ENCODE measurements at regions not wholly inside any gene's neighbourhood (a gene's known extent, or its start where the extent isn't known, plus 50 kb on each side); places are given as distances from the start of the nearest gene placed in this dataset.

DNA sequence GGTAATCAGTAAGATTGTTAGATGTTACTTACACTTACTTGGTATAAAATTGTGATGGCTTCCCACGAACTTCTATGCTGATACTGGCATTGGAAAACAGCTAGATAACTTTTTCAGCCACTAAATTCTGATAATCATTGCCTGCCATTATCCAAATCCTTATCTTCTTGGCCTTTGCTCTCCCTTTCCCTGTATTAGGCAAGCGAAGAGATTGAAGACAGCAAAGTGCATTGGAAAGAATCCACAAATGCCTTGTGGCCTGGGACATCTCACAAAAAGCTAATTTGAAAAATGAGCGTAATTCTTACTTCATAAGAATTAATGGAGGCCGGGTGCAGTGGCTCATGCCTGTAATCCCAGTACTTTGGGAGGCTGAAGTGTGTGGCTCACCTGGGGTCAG, 79.5 kb upstream of the MARCKS start:
- Histone ChIP-seq H3K4me1 (ENCODE audit: insufficient read depth, low read length) (no peaks in the 10 kb centered on the region), H3K27ac (ENCODE audit: low read depth, low read length) (no peak overlapping the region), H3K9me3 (ENCODE audit: insufficient read depth, low read depth, low read length) (no peaks in the 10 kb centered on the region), H3K9ac (ENCODE audit: low read length) (no peak overlapping the region), H3K4me2 (ENCODE audit: low read length) (no peak overlapping the region), H3K4me3 (ENCODE audit: insufficient read depth, low read depth, low read length) (no peak overlapping the region), H3K27me3 (ENCODE audit: insufficient read depth, low read length) (no peaks in the 10 kb centered on the region), H4K20me1 (ENCODE audit: insufficient read depth, low read length) (no peaks in the 10 kb centered on the region), H2AFZ (ENCODE audit: low read depth, low read length) (peak overlapping the region; percentile 48), H3K79me2 (ENCODE audit: insufficient read depth, low read length) (no peaks in the 10 kb centered on the region), H3K36me3 (ENCODE audit: insufficient read depth, low read length) (no peaks in the 10 kb centered on the region)
- Mint-ChIP-seq H3K27ac (ENCODE audit: unreplicated experiment) (no peak overlapping the region), H3K36me3 (ENCODE audit: low read depth, unreplicated experiment) (no peaks in the 10 kb centered on the region), H3K4me3 (ENCODE audit: unreplicated experiment) (no peak overlapping the region), H3K4me1 (ENCODE audit: low read depth, unreplicated experiment) (peaks cover 8% of the 10 kb centered on the region), H3K9me3 (ENCODE audit: unreplicated experiment) (no peaks in the 10 kb centered on the region), H3K27me3 (ENCODE audit: low read depth, unreplicated experiment) (no peaks in the 10 kb centered on the region)
- no peak for DNase-seq (ENCODE audit: low read depth)
- TF ChIP-seq CTCF (IDR thresholded peaks at IDR 0.05; ENCODE audit: insufficient read depth, low read depth, low read length) (no peak), EZH2 (IDR thresholded peaks at IDR 0.05; ENCODE audit: insufficient read depth, low read length) (no peak)
- no peak for FAIRE-seq

DNA sequence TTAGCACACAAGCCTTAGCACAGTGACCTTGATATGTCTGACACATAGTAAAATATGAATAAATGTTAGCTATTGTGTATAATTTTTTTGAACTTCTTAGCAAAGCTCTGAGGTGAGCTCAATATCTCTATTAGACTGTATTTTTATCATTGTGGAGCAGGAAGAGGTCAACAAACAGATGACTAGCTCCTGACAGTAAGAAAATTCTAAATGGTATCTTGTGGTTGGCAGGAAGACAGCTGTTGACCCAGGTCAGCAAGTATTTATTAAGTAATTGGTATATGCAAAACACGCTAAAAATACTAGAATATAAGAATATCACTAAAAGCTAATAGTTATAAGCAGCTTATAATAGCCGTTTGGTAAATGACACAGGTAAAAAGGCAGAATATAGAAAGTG, 77.5 kb upstream of the MARCKS start:
- H3K36me3 ChIP-seq (ENCODE audit: insufficient read depth, low read length): no peaks in the 10 kb centered on the region
- Mint-ChIP-seq H3K27me3 (ENCODE audit: low read depth, unreplicated experiment) (no peaks in the 10 kb centered on the region), H3K9me3 (ENCODE audit: unreplicated experiment) (no peaks in the 10 kb centered on the region), H3K27ac (ENCODE audit: unreplicated experiment) (no peak overlapping the region), H3K4me3 (ENCODE audit: unreplicated experiment) (no peak overlapping the region), H3K36me3 (ENCODE audit: low read depth, unreplicated experiment) (no peaks in the 10 kb centered on the region), H3K4me1 (ENCODE audit: low read depth, unreplicated experiment) (peaks cover 5% of the 10 kb centered on the region)
- no peaks in the 10 kb centered on the region for H4K20me1 ChIP-seq (ENCODE audit: insufficient read depth, low read length)
- H3K79me2 ChIP-seq (ENCODE audit: insufficient read depth, low read length): no peaks in the 10 kb centered on the region
- FAIRE-seq (no peak), DNase-seq (ENCODE audit: low read depth) (no peak)
- no peaks in the 10 kb centered on the region for H3K9me3 ChIP-seq (ENCODE audit: insufficient read depth, low read depth, low read length)
- H3K4me3 ChIP-seq (ENCODE audit: insufficient read depth, low read depth, low read length): no peak overlapping the region
- no peak overlapping the region for H3K4me2 ChIP-seq (ENCODE audit: low read length)
- no peak overlapping the region for H2AFZ ChIP-seq (ENCODE audit: low read depth, low read length)
- no peaks in the 10 kb centered on the region for H3K4me1 ChIP-seq (ENCODE audit: insufficient read depth, low read length)
- H3K9ac ChIP-seq (ENCODE audit: low read length): no peak overlapping the region
- no peaks in the 10 kb centered on the region for H3K27me3 ChIP-seq (ENCODE audit: insufficient read depth, low read length)
- H3K27ac ChIP-seq (ENCODE audit: low read depth, low read length): no peak overlapping the region
- TF ChIP-seq CTCF (IDR thresholded peaks at IDR 0.05; ENCODE audit: insufficient read depth, low read depth, low read length) (no peak), EZH2 (IDR thresholded peaks at IDR 0.05; ENCODE audit: insufficient read depth, low read length) (no peak)

- Histone ChIP-seq H3K9ac (ENCODE audit: low read length) (no peak overlapping the region), H2AFZ (ENCODE audit: low read depth, low read length) (no peak overlapping the region), H3K4me3 (ENCODE audit: insufficient read depth, low read depth, low read length) (no peak overlapping the region), H3K4me2 (ENCODE audit: low read length) (no peak overlapping the region), H3K27ac (ENCODE audit: low read depth, low read length) (no peak overlapping the region), H3K36me3 (ENCODE audit: insufficient read depth, low read length) (no peaks in the 10 kb centered on the region), H3K9me3 (ENCODE audit: insufficient read depth, low read depth, low read length) (no peaks in the 10 kb centered on the region), H3K4me1 (ENCODE audit: insufficient read depth, low read length) (no peaks in the 10 kb centered on the region), H3K27me3 (ENCODE audit: insufficient read depth, low read length) (no peaks in the 10 kb centered on the region), H3K79me2 (ENCODE audit: insufficient read depth, low read length) (no peaks in the 10 kb centered on the region), H4K20me1 (ENCODE audit: insufficient read depth, low read length) (no peaks in the 10 kb centered on the region)
- Mint-ChIP-seq H3K27ac (ENCODE audit: unreplicated experiment) (no peak overlapping the region), H3K36me3 (ENCODE audit: low read depth, unreplicated experiment) (no peaks in the 10 kb centered on the region), H3K27me3 (ENCODE audit: low read depth, unreplicated experiment) (no peaks in the 10 kb centered on the region), H3K9me3 (ENCODE audit: unreplicated experiment) (no peaks in the 10 kb centered on the region), H3K4me1 (ENCODE audit: low read depth, unreplicated experiment) (no peaks in the 10 kb centered on the region), H3K4me3 (ENCODE audit: unreplicated experiment) (no peak overlapping the region)
- FAIRE-seq (no peak), DNase-seq (ENCODE audit: low read depth) (no peak)
- TF ChIP-seq CTCF (IDR thresholded peaks at IDR 0.05; ENCODE audit: insufficient read depth, low read depth, low read length) (no peak), EZH2 (IDR thresholded peaks at IDR 0.05; ENCODE audit: insufficient read depth, low read length) (no peak)
Observed at GRCh38 chr6:113782636-113783035, 74.5 kb upstream of the MARCKS start.
